HUES6 (cell line): ENCODE measurements at regions not wholly inside any gene's neighbourhood (a gene's known extent, or its start where the extent isn't known, plus 50 kb on each side); places are given as distances from the start of the nearest gene placed in this dataset.

Source experiments
- H3K27ac ChIP-seq: 2 replicates; pipeline ENCODE4 v1.7.0; 2013; ENCODE audit warnings: low read depth, mild to moderate bottlenecking, low read length, inconsistent platforms
- H3K27me3 ChIP-seq: 2 replicates; pipeline ENCODE4 v1.6.1; 2013; ENCODE audit warnings: low read length; ENCODE audit not compliant: control insufficient read depth, insufficient read depth
- H3K36me3 ChIP-seq: 2 replicates; pipeline ENCODE4 v1.6.1; 2013; ENCODE audit warnings: low read length; ENCODE audit not compliant: control insufficient read depth, insufficient read depth
- H3K4me1 ChIP-seq: 2 replicates; pipeline ENCODE4 v1.6.1; 2013; ENCODE audit warnings: low read length; ENCODE audit not compliant: control insufficient read depth, insufficient read depth
- H3K4me3 ChIP-seq: 2 replicates; pipeline ENCODE4 v1.5.1; 2013; ENCODE audit warnings: low read depth, low read length
- H3K9ac ChIP-seq: one replicate; pipeline ENCODE4 v1.6.1; 2013; ENCODE audit warnings: mild to moderate bottlenecking, low read length
- H3K9me3 ChIP-seq: 2 replicates; pipeline ENCODE4 v1.6.1; 2013; ENCODE audit warnings: low read depth, low read length; ENCODE audit not compliant: control insufficient read depth, insufficient read depth

GRCh38 chr5:7955476-7955875 lies 86.5 kb downstream of the MTRR start:
- no peaks in the 10 kb centered on the region for H3K27me3 ChIP-seq
- H3K4me3 ChIP-seq: no peak overlapping the region
- H3K36me3 ChIP-seq: no peaks in the 10 kb centered on the region
- no peaks in the 10 kb centered on the region for H3K9me3 ChIP-seq
- H3K9ac ChIP-seq: no peak overlapping the region
- no peak overlapping the region for H3K27ac ChIP-seq
- no peaks in the 10 kb centered on the region for H3K4me1 ChIP-seq

GRCh38 chr5:7957329-7957728 lies 88.4 kb downstream of the MTRR start:
- Histone ChIP-seq H3K9ac (no peak overlapping the region), H3K36me3 (no peaks in the 10 kb centered on the region), H3K27me3 (0 out of 2 replicates have a peak, but pooled peaks cover under 1% of the 10 kb centered on the region), H3K4me1 (no peaks in the 10 kb centered on the region), H3K27ac (no peak overlapping the region), H3K9me3 (no peaks in the 10 kb centered on the region), H3K4me3 (no peak overlapping the region)

- no peak overlapping the region for H3K9ac ChIP-seq
- H3K36me3 ChIP-seq: no peaks in the 10 kb centered on the region
- no peaks in the 10 kb centered on the region for H3K9me3 ChIP-seq
- H3K4me3 ChIP-seq: no peak overlapping the region
- no peak overlapping the region for H3K27ac ChIP-seq
- 0 out of 2 replicates have a peak, but pooled peaks cover 7% of the 10 kb centered on the region for H3K27me3 ChIP-seq
- no peaks in the 10 kb centered on the region for H3K4me1 ChIP-seq
Observed at GRCh38 chr5:7960142-7960541, 91.2 kb downstream of the MTRR start.

GRCh38 chr5:7961540-7961939 lies 92.6 kb downstream of the MTRR start:
- H3K4me1 ChIP-seq: no peaks in the 10 kb centered on the region
- H3K9me3 ChIP-seq: no peaks in the 10 kb centered on the region
- H3K27ac ChIP-seq: no peak overlapping the region

GRCh38 chr5:7970816-7971215 lies 101.9 kb downstream of the MTRR start:
- Histone ChIP-seq H3K4me3 (no peak overlapping the region), H3K4me1 (no peaks in the 10 kb centered on the region), H3K27ac (no peak overlapping the region), H3K27me3 (0 out of 2 replicates have a peak, but pooled peaks cover 2% of the 10 kb centered on the region), H3K9ac (no peak overlapping the region), H3K36me3 (no peaks in the 10 kb centered on the region), H3K9me3 (no peaks in the 10 kb centered on the region)

More at GRCh38 chr5:7961540-7961939, 92.6 kb downstream of the MTRR start:
- H3K36me3 ChIP-seq: no peaks in the 10 kb centered on the region
- H3K4me3 ChIP-seq: no peak overlapping the region
- 0 out of 2 replicates have a peak, but pooled peaks cover 7% of the 10 kb centered on the region for H3K27me3 ChIP-seq
- no peak overlapping the region for H3K9ac ChIP-seq

GRCh38 chr5:7976411-7977190 lies 107.7 kb downstream of the MTRR start:
- no peaks in the 10 kb centered on the region for H3K4me1 ChIP-seq
- H3K27ac ChIP-seq: no peak overlapping the region
- H3K27me3 ChIP-seq: no peaks in the 10 kb centered on the region
- H3K36me3 ChIP-seq: no peaks in the 10 kb centered on the region
- H3K9ac ChIP-seq: no peak overlapping the region
- H3K4me3 ChIP-seq: no peak overlapping the region
- no peaks in the 10 kb centered on the region for H3K9me3 ChIP-seq

GRCh38 chr5:7978114-7978513 lies 109.2 kb downstream of the MTRR start:
- Histone ChIP-seq H3K4me3 (no peak overlapping the region), H3K36me3 (no peaks in the 10 kb centered on the region), H3K27me3 (no peaks in the 10 kb centered on the region), H3K9ac (no peak overlapping the region), H3K9me3 (no peaks in the 10 kb centered on the region), H3K27ac (no peak overlapping the region), H3K4me1 (no peaks in the 10 kb centered on the region)

GRCh38 chr5:7978991-7979390 lies 110.0 kb downstream of the MTRR start:
- no peaks in the 10 kb centered on the region for H3K9me3 ChIP-seq
- no peaks in the 10 kb centered on the region for H3K27me3 ChIP-seq
- H3K36me3 ChIP-seq: no peaks in the 10 kb centered on the region
- H3K9ac ChIP-seq: no peak overlapping the region
- no peak overlapping the region for H3K27ac ChIP-seq
- no peaks in the 10 kb centered on the region for H3K4me1 ChIP-seq
- no peak overlapping the region for H3K4me3 ChIP-seq

GRCh38 chr5:7980881-7981280 lies 111.9 kb downstream of the MTRR start:
- H3K4me1 ChIP-seq: no peaks in the 10 kb centered on the region
- H3K9ac ChIP-seq: no peak overlapping the region

GRCh38 chr5:7983433-7983832 lies 114.5 kb downstream of the MTRR start:
- Histone ChIP-seq H3K36me3 (no peaks in the 10 kb centered on the region), H3K27ac (no peak overlapping the region), H3K9me3 (no peaks in the 10 kb centered on the region), H3K4me1 (no peaks in the 10 kb centered on the region), H3K4me3 (no peak overlapping the region), H3K9ac (no peak overlapping the region), H3K27me3 (no peaks in the 10 kb centered on the region)

More at GRCh38 chr5:7980881-7981280, 111.9 kb downstream of the MTRR start:
- no peaks in the 10 kb centered on the region for H3K9me3 ChIP-seq
- H3K36me3 ChIP-seq: no peaks in the 10 kb centered on the region
- H3K27ac ChIP-seq: no peak overlapping the region
- no peaks in the 10 kb centered on the region for H3K27me3 ChIP-seq
- H3K4me3 ChIP-seq: no peak overlapping the region

- no peaks in the 10 kb centered on the region for H3K36me3 ChIP-seq
- H3K27ac ChIP-seq: no peak overlapping the region
- H3K27me3 ChIP-seq: no peaks in the 10 kb centered on the region
- H3K4me1 ChIP-seq: no peaks in the 10 kb centered on the region
- H3K9ac ChIP-seq: no peak overlapping the region
- no peaks in the 10 kb centered on the region for H3K9me3 ChIP-seq
- H3K4me3 ChIP-seq: no peak overlapping the region
Observed at GRCh38 chr5:7991125-7991821, 122.3 kb downstream of the MTRR start.
